GM19455 (cell line): ENCODE measurements at regions not wholly inside any gene's neighbourhood (a gene's known extent, or its start where the extent isn't known, plus 50 kb on each side); places are given as distances from the start of the nearest gene placed in this dataset.

Experiments used
- ATAC-seq: cut with Tn5 transposase; IDR thresholded peaks from one replicate; pipeline ENCODE4 v1.9.1; 2021; ENCODE audit not compliant: unreplicated experiment

- ATAC-seq: no peak
Observed at GRCh38 chrX:39808471-39808917, 289.3 kb downstream of the BCOR start.

GRCh38 chrX:39809331-39809730 lies 288.4 kb downstream of the BCOR start:
- no peak for ATAC-seq

GRCh38 chrX:39810901-39811300 lies 286.9 kb downstream of the BCOR start:
- no peak for ATAC-seq

- no peak for ATAC-seq
Observed at GRCh38 chrX:39811376-39811775, 286.4 kb downstream of the BCOR start.

- no peak for ATAC-seq
Observed at GRCh38 chrX:39813631-39814277, 284.0 kb downstream of the BCOR start.

GRCh38 chrX:39814391-39814790 lies 283.4 kb downstream of the BCOR start:
- ATAC-seq: no peak

- ATAC-seq: no peak
Observed at GRCh38 chrX:39815631-39816030, 282.1 kb downstream of the BCOR start.

GRCh38 chrX:39816871-39817731 lies 280.7 kb downstream of the BCOR start:
- ATAC-seq: no peak

GRCh38 chrX:39817754-39818470 lies 279.8 kb downstream of the BCOR start:
- no peak for ATAC-seq

GRCh38 chrX:39818750-39819149 lies 279.0 kb downstream of the BCOR start:
- no peak for ATAC-seq

GRCh38 chrX:39819921-39820849 lies 277.6 kb downstream of the BCOR start:
- no peak for ATAC-seq

- ATAC-seq: no peak
Observed at GRCh38 chrX:39820938-39821708, 276.6 kb downstream of the BCOR start.

- no peak for ATAC-seq
Observed at GRCh38 chrX:39821709-39822095, 276.1 kb downstream of the BCOR start.

- no peak for ATAC-seq
Observed at GRCh38 chrX:39822133-39822748, 275.5 kb downstream of the BCOR start.

GRCh38 chrX:39823424-39823823 lies 274.3 kb downstream of the BCOR start:
- no peak for ATAC-seq

- ATAC-seq: no peak
Observed at GRCh38 chrX:39823854-39824253, 273.9 kb downstream of the BCOR start.

- ATAC-seq: no peak
Observed at GRCh38 chrX:39826813-39827543, 270.8 kb downstream of the BCOR start.

GRCh38 chrX:39827951-39828350 lies 269.8 kb downstream of the BCOR start:
- ATAC-seq: no peak

GRCh38 chrX:39828971-39829370 lies 268.8 kb downstream of the BCOR start:
- ATAC-seq: no peak
